Adrenal gland (tissue), 5 donors: ENCODE measurements at regions not wholly inside any gene's neighbourhood (a gene's known extent, or its start where the extent isn't known, plus 50 kb on each side); places are given as distances from the start of the nearest gene placed in this dataset.
"Not testable (repeated sequence)": the region's sequence is repeated elsewhere in the genome, so short reads cannot be mapped to it uniquely, and the experiment has no call there.

ENCODE experiments used
- CTCF ChIP-seq, 6 experiments: fragments of 450-650 bp in 4 of 6; fragments of 200-600 bp in 2 of 6; sonication (generic) in 1 of 6; IDR thresholded peaks; 1 replicate in 5 of 6; 2 replicates in 1 of 6; pipeline versions ENCODE4 v1.5.1 to v1.8.0; 2016 to 2021; ENCODE audit warnings: antibody characterized with exemption in 6 of 6, mild to moderate bottlenecking in 2 of 6, moderate library complexity in 1 of 6
- POLR2A ChIP-seq, 2 donors: fragments of 450-650 bp; IDR thresholded peaks; one replicate each; pipeline ENCODE4 v1.6.1; 2017; ENCODE audit warnings: antibody characterized with exemption in 2 of 2, mild to moderate bottlenecking in 2 of 2, moderate library complexity in 1 of 2
- donor health status: DM: no; HTN: no; CAD: no.

- not testable (repeated sequence) for TF ChIP-seq CTCF, POLR2A (IDR thresholded peaks at IDR 0.05)
Measured at GRCh38 chrY:7713738-7714137, 802.2 kb upstream of the AMELY start.
